NCI-H1694 (cell line): ENCODE measurements at regions not wholly inside any gene's neighbourhood (a gene's known extent, or its start where the extent isn't known, plus 50 kb on each side); places are given as distances from the start of the nearest gene placed in this dataset.

Source experiments
- DNase-seq: peaks from one replicate; lab custom pipeline; 2025; lab: John Stamatoyannopoulos, UW

DNA sequence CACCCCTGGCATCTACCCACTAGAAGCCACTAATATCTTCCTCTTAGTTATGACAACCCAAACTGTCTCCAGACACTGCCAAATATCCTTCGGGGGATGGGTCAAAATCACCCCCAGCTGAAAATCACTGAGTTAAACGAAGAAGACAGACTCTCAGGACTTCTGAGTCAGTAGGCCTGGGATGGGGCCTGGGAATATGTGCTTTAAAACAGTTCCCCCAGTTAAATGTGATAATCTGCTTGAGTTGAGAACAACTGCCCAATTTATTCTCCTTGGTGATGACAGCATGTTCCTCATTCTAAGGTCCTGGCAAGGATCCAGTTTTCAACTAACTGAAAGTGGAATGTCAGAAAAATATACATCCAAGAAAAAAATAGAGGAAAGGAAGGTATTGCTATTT, 52.4 kb downstream of the CBLL2 start:
- no peak for DNase-seq

DNA sequence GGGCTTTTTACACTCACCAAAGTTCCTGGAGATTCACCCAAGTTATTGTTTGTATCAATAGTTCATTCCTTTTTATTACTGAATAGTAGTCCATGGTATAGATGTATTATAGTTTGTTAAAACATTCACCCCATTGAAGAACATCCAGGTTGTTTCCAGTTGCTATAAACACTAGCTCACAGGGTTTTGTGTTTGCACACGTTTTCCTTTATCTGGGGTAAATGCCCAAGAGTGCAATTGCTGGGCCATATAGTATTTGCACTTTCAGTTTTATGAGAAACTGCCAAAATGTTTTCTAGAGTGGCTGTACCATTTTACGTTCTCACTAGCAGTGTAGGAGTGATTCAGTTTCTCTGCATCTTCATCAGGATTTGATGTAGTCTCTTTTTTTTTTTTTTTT, 57.1 kb downstream of the CBLL2 start:
- DNase-seq = no peak

DNA sequence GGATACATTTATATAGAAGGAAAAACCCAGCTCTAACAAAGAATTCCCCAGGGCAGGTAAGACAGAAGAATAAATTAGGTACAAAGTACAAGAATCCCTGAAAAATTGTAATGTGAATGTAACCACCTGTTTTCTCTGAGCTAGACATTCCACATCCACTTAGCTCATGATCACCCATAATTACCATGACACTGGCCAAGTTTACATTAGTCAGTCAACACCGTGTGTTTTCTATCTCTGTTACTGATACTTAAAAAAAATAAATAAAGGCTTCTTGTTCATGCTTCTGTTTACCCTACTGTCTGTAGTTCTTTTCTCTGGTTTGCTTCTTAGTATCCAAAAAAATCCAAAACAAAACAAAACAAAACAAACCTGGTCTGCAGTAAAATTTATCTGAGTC, 66.0 kb downstream of the CBLL2 start:
- no peak for DNase-seq

DNA sequence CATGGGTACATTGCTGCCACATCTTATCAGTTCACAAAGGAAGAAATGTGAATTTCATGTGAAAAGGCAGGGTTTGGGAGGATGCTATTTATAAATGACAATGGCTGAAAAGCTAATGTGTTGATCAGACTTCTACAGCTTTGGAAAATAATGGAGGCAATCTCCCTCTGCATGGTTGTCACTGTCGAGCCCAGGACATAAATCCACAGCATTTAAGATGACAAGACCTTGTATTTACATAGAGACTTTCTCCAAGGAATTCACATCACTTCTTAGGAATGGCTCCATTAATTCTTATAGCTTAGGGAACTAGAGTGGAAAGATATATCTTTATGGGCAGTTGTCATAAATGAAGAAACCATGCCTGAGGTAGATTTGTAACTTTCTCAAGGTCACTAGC, 66.7 kb downstream of the CBLL2 start:
- DNase-seq = no peak

DNA sequence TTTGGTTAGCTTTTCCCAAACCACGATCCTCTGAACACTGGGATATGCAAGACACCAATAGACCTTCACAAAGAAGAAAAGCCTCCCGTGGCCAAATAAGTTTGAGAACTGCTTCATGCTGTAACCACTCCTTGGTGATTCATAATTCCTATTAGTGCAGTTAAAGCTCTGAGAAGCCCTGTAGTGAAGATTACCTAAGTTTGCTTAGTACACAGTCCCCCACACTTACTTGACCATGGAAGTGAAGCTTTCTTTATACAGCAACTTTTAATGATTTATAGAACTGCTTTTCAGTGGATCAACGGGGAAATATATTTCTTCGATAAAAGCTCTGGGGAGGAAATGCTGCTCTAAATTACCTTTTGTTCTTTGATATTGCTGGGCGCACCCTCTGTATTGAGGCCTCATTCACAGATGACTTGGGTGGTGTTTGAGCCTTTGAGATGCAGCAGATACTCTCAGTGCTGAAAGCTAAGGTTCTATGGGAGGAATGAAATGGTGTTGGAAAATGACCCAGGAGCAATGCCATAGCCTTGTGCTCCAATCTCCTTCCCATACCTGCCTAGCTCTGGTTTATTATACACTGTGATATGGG, 67.4 kb downstream of the CBLL2 start:
- DNase-seq = no peak

DNA sequence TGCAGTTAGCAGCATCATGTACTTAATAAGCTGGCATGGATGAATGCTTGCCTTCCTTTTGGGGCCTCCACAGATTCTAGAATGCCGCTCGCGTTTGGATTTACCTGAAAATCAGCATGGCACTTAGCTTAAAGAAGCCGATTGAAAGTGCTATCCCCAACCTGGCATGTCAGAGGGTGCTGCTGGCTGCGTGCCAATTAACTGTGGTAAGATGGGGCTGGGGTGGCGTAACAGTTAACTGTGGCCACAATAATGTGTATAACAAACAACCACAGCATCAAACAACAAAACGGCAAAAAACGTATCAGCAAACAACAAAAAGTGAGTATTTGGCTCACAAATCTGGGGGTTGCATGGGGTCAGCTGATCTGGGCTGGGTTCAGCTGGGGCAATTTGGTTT, 70.5 kb downstream of the CBLL2 start:
- no peak for DNase-seq

DNA sequence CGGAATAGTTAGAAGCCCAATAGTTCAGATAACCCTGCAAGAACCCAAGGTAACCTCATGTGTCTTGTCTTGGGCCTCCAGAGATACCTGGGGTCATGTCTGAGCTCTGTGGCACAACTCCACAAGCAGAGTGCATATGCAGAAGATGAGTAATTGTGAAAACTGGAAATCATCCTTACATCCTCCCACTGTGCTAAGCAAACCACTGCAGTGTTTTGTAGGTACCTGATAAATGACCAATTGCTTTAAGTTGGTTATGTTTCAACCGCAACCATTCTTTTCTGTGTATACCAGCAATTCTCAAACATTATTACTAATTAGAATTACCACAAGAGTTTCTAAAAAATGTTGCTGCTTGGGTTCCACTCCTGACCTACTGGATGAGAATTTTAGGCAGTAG, 73.2 kb downstream of the CBLL2 start:
- no peak for DNase-seq

DNA sequence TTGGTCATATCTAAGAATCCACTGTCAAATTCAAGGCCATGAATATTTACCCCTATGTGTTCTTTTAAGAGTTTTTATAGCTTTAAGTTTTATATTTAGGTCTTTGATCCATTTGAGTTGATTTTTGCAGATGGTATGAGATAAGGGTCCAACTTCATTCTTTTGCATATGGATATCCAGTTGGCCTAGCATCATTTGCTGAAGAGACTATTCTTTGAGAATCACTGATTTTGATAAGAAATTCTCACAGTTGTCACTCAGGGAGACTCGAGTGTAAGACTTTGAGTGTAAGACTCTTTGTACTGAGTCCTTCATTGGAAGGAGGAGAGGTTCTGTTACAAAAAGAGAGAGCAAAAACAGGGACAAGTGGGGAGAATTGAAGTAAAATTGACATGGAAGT, 74.8 kb downstream of the CBLL2 start:
- DNase-seq = no peak

DNA sequence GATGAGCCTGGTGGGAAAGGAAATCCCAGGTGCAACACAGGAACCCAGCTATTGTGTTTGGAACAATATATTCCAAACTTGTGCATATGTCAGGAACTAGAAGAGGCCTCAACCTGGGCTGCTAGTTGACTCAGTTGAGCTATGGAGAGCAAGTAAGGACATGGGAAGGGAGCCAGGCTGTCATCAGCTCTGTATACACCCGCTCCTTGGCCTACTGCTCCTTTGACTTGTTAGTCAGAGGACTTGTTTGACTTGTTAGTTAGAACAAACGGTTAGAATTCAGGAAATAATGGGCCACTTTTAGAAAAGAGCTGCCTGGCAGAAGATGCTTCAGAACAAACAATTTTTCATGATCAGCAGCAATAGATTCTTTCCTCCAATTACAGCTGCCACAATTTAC, 76.4 kb downstream of the CBLL2 start:
- no peak for DNase-seq

DNA sequence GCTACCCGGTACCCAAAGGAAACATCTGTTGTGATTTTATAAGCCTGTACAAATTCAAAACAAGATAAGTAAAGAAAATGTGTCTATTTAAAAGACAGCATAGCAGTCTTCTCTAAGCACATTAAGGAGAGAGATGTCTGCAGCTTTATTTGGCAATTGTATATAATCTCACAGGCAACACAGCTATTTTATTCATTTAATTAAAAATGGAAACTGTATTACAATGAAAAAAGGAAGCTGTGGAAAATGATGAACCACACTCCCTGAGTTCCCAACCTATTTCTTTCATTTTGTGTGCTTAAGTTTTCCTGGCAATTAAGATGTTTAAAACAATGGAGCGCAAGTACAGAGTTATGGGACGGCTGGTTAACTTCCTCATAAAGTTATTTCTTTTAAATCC, 78.4 kb downstream of the CBLL2 start:
- no peak for DNase-seq

DNA sequence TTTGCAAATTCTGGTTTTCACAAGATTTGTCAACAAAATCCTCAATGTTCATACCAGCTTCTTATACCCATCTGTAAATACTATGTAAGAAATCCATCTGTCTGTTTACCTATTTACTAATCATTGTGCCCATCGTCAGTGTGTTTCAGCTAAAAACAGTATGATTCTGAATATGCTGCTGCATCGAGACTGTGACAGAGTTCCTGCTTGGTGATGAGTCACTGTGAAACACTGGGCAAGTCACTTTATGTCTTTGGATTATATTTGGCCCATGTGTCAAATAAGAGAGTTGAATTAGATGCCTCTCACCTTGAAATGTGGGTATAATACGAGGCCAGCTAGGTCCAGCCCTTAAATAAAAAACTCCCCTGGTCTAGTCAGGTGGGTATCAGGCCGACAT, 79.3 kb downstream of the CBLL2 start:
- DNase-seq = no peak

DNA sequence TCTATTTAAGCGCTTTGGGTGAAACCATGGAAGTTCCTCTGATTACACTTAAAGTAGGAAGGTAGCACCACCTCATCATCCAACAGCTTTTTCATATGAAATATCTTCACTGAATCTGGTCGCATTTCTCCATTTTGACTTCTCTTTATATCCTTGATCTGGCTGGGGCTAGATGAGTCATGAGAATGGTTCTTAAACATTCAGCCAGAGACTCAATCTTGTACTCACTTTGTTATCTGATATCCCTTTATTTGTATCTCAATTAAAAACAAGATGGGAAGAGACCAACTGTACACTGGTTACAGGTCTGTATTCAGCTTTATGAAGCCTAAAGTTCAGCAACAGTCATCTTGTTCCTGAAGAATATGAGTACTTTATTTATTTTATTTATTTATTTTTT, 84.9 kb downstream of the CBLL2 start:
- DNase-seq = no peak

DNA sequence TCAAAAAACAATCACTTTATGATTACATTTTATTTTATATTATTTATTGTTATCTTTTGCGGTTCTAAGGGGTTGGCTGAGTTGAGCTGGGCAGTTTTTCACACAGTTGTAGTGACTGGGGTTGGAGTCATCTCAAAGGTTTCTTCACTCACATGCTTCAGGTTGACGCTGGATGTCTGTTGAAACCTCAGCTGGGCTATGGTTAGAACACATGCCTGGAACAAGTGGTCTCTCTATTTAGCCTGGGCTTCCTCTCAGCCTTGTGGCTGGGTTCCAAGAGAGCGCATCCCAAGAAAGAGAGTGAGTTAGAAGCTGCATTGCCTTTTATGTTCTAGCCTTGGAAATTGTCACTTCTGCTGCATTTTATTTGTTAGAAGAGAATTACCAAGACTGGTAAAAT, 87.4 kb downstream of the CBLL2 start:
- no peak for DNase-seq

DNA sequence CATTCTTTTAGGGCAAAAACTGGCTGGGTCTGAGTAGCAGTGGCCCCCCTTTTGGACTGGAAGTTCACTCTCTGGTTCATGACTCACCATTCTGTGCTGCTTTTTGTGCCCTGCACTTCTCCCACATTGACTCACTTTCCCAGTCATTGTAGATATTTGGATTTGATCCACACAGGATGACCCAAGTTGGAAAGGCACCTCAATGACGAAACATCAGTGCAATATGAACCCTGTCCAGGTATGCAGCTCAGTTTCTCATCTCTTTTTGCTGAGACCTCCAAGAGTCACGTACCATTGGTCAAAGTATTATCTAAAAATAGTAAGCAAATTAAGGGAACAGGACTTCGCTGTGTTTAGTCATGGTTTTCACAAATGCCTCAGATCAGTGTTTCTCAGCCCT, 92.7 kb downstream of the CBLL2 start:
- DNase-seq = no peak

DNA sequence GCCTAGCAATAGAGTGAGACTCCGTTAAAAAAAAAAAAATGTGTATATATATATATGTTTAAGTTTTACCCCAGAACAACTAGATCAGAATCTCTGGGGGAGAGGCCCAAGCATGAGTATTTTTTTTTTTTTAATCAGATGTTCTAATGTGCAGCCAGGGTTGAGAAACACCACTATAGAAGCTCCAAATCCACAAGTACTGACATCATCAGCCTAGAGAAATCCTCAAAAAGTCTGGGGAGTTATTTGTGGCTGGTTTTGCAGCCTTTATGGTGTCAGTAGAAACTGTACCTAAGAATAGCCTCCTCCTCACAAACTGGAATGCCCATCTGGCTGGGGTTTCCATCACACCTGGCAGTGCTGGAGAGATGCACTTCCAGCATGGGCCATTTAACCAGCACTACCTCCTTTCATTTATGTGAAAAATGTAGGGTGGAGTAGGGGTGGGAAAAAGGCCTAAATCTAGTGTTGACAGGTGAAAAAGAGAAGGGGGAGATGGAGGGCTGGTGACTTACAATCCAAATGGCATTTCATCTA, 93.5 kb downstream of the CBLL2 start:
- no peak for DNase-seq

DNA sequence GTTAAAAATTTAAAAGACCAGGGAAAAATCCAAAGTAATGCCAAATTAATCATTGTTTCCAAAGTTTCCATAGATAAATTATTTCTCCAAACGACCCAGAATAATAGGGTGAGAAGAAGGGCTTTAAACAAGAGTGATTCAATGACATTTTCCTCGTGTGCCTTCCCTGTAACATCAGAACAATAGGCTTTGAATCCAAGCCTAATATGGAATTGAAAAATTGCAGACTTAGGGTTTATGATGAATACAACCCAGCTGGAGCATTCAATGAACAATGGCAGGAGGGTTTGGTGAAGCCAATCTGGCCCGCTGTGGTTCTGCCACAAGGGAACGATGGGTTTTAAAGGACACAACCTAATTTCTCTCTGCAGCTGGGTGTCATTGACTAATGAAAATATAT, 94.2 kb downstream of the CBLL2 start:
- no peak for DNase-seq

DNA sequence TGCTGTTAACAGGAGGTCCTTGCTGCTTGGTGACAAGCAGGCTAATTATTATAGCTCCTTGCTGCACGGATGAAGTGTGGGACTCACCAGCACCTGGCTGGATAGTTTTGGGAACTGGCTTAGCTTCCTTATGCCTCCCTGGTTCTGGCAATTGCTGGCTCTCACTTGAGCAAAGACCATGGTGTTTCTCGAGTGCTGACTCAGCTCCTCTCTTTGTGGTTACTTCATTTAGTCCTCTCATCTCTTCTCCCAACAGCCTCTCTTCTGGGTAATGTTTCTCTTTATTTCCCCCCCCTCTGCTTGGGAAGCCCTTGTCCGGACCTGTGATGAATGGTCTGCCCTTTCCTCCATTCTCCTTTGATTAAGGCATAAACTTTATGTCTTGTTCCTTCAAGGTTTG, 100.4 kb downstream of the CBLL2 start:
- DNase-seq = no peak

DNA sequence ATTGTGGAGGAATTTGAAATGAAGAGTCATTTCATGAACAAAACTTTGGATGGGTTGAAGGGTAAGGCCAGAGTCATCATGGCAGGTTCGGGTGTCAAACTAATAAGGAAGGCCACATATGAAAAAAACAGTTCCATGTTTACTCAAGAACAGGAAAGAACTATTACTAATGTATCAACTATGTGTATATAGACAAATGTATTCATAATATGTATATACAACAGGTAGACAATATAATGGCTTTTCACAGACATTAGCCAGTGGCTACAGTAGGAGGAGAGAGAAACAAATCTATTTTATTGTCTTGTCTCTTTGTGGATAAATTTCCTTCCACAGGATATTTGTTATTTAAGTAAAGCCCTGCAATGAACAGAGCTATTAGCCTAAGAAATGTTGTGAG, 101.1 kb downstream of the CBLL2 start:
- DNase-seq = no peak

DNA sequence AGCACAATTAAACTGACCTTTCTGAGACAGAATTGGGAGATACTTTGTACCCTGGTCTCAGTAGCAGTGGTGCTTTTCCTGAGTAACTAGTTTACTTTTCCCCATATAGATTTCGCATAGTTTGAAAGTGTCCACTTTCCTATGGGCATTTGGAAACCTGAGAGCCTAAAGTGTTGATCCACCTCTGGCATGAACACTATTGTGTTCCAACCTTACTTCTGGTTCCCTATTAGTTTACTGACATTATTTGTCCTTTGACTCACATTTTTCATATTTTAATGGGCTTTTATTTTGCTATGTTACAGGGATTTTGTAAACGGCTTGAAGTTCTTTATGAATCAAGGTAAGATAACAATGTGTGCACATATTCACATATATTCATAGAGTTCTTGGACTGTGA, 103.7 kb downstream of the CBLL2 start:
- DNase-seq = no peak

DNA sequence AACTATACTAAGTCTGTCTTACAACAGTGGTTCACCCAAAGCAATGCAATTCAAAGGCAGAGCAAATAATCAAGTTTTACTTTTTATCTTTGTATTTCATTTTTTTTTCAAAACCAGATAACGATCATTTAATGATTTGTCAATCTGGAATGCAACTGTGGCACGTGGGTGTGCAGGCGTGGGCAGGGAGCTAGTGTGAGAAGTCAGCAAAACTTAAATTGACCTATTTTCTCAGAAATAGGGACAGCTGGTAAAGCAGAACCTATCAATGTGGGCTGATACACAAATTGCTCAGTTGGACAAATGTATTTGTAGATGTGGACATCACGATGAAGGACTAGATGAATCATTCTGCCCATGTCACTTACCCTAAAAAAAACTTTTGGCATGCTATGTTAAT, 105.6 kb downstream of the CBLL2 start:
- no peak for DNase-seq

DNA sequence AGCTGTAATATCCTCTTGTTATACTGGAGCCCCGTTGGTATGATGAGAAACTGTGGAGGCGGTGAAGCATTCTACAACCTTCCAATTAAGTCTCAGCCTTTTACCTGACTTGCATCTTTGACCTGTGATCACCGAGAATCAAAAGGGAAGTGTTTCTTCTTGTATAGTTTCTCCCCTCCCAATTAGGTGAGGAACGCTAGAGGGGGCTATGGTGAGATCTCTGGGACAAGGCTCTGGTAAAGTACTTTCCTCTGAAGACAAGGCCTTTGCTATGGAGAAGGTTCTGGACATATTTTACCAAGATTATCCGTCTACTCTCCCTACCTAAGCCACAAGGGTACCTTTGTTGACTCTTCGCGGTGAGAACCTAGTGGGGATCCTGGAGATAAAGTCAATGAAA, 111.3 kb downstream of the CBLL2 start:
- no peak for DNase-seq

DNA sequence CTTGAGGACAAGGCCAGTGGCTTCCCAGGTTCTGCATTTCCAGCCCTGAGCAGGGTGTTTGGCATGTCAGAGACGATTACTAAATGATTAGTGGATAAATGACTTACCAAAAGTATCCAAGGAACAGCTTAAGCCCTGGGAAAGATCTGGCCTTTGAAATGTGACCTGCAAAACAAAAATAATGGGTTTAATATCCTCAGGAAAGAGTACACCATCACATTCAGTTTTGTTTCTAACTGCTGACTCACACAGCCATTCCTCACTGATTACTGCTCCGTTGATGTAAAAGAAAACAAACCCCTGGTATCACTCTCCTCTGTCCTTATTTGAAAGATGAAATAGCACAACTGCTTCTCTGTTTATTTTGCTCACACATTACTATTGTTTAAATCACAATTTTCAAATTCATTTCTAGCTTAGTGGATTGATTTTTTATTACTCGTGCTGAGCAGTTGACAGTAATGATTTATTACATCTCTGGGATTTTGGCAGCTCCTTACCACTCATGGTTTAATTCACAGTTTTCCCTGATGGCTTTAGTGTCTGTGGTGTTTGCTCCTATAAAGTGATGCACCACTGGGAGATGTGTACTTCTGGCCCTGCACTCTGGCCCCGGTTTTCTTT, 117.0 kb downstream of the CBLL2 start:
- no peak for DNase-seq

DNA sequence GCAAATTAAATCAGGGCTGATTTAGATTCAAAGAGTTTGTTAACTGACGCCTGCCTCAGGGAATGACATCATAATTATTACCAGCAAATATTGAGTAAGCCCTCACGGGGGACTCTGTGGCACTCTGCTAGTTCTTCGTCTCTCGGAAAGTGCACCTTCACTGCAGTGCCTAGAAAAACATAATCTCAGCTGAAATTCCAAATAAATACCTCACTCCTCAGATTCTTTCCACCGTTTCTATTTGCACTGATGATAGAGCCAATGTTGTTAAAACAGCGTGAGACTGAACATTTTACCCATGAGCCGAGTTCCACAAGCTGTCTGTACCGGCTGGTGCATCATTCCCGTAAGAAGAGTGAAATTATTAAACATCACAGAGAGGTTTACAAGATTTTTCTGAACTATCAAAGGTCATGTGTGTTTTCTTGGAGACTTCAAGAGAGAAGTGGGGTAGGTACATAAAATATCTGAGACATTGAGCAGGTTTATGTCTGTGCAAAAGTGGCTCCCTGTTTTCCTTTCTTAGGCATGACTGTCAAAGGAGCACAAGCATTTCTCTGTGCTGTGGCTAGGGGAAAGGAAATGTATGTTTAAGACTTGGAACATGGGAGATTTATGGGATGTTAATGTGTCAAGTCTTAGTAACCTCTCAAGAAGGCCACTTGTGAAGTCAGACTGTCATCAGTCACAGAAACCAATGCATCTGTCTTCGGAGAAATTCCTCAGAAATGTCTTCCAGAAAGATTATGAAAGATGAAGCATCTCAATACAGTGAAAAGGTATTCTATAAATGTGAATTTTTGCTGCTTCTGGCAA, 119.6 kb downstream of the CBLL2 start:
- DNase-seq = no peak
